GM06990 (cell line): ENCODE measurements at regions not wholly inside any gene's neighbourhood (a gene's known extent, or its start where the extent isn't known, plus 50 kb on each side); places are given as distances from the start of the nearest gene placed in this dataset.

Source experiments
- DNase-seq: peaks from one replicate; pipeline ENCODE4 v3.0.0-alpha.2; 2011; ENCODE audit not compliant: insufficient read length; ENCODE audit errors: extremely low read depth
- H3K27me3 ChIP-seq: replicated peaks from 2 replicates; pipeline ENCODE4 v1.6.0; 2011; ENCODE audit warnings: low read length; ENCODE audit not compliant: control insufficient read depth, insufficient read depth
- H3K36me3 ChIP-seq: 2 replicates; pipeline ENCODE4 v1.5.1; 2011; ENCODE audit warnings: low read length; ENCODE audit not compliant: control insufficient read depth, insufficient read depth
- H3K4me3 ChIP-seq: replicated peaks from 2 replicates; pipeline ENCODE4 v1.5.1; 2011; ENCODE audit warnings: low read depth, mild to moderate bottlenecking, control low read depth, low read length
- TF ChIP-seq, protein P1 (sequence below): IDR thresholded peaks from 2 replicates; pipeline ENCODE4 v1.5.1; 2011; ENCODE audit warnings: low read length, control low read depth, mild to moderate bottlenecking, inconsistent platforms; ENCODE audit not compliant: insufficient read depth, poor library complexity, severe bottlenecking

DNA sequence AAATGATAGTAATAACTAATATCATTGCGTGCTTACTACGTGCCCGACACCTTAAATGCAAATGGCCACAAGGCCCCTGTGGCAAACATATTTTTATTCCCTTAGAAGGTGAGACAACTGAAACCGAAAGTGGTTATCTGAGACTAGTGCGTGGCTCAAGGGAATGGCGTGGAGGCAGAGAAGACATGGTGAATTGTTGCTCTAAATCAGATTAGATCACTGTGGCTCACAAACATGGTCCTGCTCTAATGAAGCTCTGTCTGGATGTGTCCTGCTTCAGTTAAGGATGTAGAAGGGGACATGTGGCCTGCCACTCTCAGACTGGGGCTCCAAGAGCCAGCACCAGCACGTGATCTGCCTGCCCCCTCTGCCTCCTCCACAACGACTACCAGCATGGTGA lies 124.2 kb upstream of the GMDS start:
- Histone ChIP-seq H3K27me3 (no peaks in the 10 kb centered on the region), H3K36me3 (no peaks in the 10 kb centered on the region), H3K4me3 (no peak overlapping the region)
- TF ChIP-seq, protein P1, sequence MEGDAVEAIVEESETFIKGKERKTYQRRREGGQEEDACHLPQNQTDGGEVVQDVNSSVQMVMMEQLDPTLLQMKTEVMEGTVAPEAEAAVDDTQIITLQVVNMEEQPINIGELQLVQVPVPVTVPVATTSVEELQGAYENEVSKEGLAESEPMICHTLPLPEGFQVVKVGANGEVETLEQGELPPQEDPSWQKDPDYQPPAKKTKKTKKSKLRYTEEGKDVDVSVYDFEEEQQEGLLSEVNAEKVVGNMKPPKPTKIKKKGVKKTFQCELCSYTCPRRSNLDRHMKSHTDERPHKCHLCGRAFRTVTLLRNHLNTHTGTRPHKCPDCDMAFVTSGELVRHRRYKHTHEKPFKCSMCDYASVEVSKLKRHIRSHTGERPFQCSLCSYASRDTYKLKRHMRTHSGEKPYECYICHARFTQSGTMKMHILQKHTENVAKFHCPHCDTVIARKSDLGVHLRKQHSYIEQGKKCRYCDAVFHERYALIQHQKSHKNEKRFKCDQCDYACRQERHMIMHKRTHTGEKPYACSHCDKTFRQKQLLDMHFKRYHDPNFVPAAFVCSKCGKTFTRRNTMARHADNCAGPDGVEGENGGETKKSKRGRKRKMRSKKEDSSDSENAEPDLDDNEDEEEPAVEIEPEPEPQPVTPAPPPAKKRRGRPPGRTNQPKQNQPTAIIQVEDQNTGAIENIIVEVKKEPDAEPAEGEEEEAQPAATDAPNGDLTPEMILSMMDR = no peak
- DNase-seq = no peak

DNA sequence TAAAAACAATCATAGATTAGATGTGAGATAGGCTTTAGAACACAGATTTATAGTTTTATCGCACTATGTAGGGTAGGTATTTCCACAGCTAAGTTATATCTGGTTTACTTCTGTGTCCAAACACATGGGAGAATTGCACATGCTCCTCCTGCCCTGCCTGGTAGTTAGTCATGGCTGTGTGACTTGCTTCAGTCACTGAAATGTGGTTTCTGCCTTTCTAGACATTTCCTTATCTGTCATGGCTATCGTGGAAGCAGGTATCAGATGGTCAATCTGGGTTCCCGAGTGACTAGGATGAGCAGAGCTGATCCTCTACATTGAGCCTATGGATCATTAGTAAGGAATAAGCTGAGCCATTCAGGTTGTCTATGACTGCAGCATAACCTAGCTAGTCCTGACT lies 117.8 kb upstream of the GMDS start:
- H3K36me3 ChIP-seq = no peaks in the 10 kb centered on the region
- no peaks in the 10 kb centered on the region for H3K27me3 ChIP-seq
- TF ChIP-seq, protein P1 = no peak
- no peak for DNase-seq
- H3K4me3 ChIP-seq = no peak overlapping the region

DNA sequence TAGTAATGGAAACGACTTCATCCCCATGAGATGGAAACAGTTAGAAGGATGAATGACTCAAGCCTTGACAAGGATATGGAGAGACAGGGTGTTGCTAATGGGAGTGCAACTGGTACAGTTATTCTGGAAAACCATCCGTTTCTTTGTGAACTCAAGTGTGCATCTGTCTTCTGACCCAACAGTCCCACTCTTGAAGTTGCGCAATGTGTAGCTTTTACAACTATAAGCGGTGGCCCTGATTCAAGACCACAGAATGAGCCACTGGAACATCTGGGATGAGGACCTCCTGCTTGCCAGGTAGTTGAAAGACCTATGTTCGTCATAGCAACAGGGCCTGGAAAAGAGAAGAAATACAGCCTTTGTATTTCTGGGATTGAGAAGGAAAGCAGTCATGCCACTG lies 115.8 kb upstream of the GMDS start:
- TF ChIP-seq, protein P1 = no peak
- H3K27me3 ChIP-seq = no peaks in the 10 kb centered on the region
- no peak for DNase-seq
- H3K4me3 ChIP-seq = no peak overlapping the region
- H3K36me3 ChIP-seq = no peaks in the 10 kb centered on the region

DNA sequence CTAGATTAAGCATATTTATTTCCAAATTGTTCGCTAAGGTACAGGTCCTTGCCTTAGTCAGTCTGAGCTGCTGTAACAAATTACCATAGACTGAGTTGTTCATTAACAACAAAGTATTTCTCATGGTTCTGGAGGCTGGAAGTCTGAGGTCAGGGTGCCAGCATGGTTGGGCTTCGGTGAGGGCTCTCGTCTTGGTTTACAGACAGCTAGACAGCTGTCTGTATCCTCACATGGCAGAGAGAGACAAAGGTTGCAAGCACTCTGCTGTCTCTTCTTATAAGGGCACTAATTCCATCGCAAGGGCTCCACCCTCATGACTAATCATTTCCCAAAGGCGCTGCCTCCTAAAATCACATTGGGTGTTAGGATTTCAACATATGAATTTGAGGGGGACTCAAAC lies 115.3 kb upstream of the GMDS start:
- Histone ChIP-seq H3K27me3 (no peaks in the 10 kb centered on the region), H3K4me3 (no peak overlapping the region), H3K36me3 (no peaks in the 10 kb centered on the region)
- TF ChIP-seq, protein P1 = no peak
- no peak for DNase-seq

DNA sequence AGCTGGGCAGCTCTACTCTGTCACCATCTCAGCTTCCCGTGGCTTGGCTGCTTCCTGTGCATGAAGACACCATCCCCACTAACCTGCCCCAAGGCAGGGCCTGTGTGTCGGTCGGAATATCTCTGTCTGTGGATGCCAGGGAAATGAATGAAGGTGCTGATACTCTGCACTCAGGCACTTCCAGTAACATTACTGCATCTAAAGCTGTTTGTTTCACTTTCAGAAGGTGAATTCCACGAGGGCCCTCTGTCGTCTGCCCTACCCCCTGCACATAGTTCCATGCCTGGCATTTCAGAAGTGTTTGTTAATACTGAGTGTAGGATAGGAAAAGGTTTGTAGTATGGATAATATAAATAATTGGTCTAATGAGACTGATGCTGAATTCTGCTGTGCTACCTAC lies 114.7 kb upstream of the GMDS start:
- H3K4me3 ChIP-seq = no peak overlapping the region
- TF ChIP-seq, protein P1 = no peak
- H3K27me3 ChIP-seq = no peaks in the 10 kb centered on the region
- DNase-seq = no peak
- no peaks in the 10 kb centered on the region for H3K36me3 ChIP-seq

DNA sequence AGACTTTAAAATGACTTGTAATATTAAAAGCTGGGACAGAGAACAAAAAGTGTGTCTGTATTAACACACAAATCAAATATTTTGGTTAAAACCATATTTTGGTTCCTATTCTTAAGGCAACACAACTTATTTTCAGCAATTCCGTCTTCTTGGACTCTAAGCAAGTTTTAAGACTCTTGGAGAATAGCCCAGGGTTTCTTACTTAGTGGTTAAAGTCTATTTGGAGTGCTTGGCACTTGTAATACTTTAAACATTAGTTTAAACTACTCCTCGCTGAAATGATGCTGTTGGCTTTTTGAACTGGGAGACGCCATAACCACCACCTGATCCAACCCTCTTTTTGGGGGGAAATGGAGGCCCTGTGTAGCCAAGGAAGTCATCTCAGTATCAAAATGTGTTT lies 109.7 kb upstream of the GMDS start:
- no peak for DNase-seq
- Histone ChIP-seq H3K4me3 (no peak overlapping the region), H3K27me3 (no peaks in the 10 kb centered on the region), H3K36me3 (no peaks in the 10 kb centered on the region)
- TF ChIP-seq, protein P1 = no peak
